ENCODE measurements at regions not wholly inside any gene's neighbourhood (a gene's known extent, or its start where the extent isn't known, plus 50 kb on each side); places are given as distances from the start of the nearest gene placed in this dataset.

DNA sequence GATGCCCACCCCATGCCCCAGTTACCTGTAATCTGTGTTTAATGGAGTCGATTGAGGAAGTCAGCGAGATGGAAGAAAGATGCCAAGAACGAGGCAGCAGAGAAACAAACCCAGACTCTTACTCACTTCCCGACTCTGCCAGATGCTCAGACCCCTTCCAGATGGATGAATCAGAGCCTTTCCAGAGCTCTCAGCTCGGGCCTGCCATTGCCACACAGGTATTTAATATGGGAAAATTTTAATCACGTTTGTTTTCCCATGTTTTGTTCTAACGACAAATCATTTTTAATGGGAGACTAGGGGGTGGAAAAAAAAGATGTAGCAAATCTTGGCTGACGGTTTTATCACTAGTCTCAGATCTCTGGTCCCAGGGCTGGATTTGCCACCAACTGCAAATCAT, 72.5 kb upstream of the SRRM4 start:
- TF ChIP-seq, protein P1, sequence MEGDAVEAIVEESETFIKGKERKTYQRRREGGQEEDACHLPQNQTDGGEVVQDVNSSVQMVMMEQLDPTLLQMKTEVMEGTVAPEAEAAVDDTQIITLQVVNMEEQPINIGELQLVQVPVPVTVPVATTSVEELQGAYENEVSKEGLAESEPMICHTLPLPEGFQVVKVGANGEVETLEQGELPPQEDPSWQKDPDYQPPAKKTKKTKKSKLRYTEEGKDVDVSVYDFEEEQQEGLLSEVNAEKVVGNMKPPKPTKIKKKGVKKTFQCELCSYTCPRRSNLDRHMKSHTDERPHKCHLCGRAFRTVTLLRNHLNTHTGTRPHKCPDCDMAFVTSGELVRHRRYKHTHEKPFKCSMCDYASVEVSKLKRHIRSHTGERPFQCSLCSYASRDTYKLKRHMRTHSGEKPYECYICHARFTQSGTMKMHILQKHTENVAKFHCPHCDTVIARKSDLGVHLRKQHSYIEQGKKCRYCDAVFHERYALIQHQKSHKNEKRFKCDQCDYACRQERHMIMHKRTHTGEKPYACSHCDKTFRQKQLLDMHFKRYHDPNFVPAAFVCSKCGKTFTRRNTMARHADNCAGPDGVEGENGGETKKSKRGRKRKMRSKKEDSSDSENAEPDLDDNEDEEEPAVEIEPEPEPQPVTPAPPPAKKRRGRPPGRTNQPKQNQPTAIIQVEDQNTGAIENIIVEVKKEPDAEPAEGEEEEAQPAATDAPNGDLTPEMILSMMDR (IDR thresholded peaks at IDR 0.05; ENCODE audit: low read depth, low read length) = no peak
- CTCF ChIA-PET = no interaction called here
- H3K4me3 ChIP-seq (ENCODE audit: low read depth, low read length) = no peak overlapping the region
- H3K27ac ChIP-seq (ENCODE audit: low read depth, low read length) = no peak overlapping the region
- peaks cover 28% of the 10 kb centered on the region for H3K9me3 ChIP-seq (ENCODE audit: control insufficient read depth, insufficient read depth, low read length)
- no peak for DNase-seq (ENCODE audit: low read depth, low spot score)
- H3K27me3 ChIP-seq (ENCODE audit: control insufficient read depth, insufficient read depth, low read length) = no peaks in the 10 kb centered on the region
- POLR2A ChIA-PET = no interaction called here

DNA sequence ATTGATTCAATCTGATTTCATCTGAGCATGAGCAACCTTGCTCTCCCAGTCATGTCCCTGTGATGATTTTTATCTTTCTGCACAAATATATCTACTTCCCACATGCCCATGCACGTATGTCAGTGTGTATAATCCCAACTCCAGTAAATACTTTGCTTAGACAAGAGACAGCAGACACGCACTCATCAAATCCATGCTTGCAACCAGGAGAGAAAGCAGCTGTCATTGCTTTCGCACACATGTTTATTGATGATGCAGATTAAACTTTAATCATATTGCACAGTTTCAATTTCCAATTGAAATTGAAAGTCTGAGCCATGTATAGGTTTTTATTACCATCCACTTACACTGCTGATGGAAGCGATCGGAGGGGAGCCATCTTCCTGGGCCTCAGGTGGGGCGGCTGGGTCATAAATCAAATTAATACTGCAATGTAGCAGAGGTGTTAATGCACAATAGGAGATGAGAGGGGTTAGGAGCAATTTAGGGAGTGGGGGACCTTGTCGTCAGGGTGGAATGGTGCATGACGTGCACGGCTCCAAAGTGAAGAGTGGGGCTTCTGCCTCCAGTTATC, 68.6 kb upstream of the SRRM4 start:
- Histone ChIP-seq H3K4me3 (ENCODE audit: low read depth, low read length) (no peak overlapping the region), H3K27ac (ENCODE audit: low read depth, low read length) (no peak overlapping the region), H3K9me3 (ENCODE audit: control insufficient read depth, insufficient read depth, low read length) (peaks cover 36% of the 10 kb centered on the region), H3K27me3 (ENCODE audit: control insufficient read depth, insufficient read depth, low read length) (no peaks in the 10 kb centered on the region)
- no peak for DNase-seq (ENCODE audit: low read depth, low spot score)
- ChIA-PET CTCF (no interaction called here), POLR2A (no interaction called here)
- TF ChIP-seq, protein P1 (IDR thresholded peaks at IDR 0.05; ENCODE audit: low read depth, low read length) = no peak

DNA sequence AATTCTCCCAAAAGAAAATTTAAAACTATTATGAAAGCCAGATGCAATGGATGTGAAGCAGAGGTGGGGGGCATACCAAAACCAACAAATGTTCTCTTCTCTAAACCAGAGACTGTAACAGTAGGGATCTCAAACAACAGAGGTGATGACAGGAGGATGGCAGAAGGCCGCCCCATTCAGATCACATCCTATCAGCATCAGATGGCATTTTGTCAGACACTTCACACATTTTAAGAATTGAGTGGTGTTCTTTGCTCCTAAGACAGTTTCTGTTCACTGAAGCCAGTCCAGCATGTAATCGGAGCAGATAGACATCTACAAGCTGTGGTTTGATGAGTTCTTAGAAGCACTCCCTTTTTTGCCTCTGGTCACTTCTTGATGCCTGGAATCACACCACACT, 59.6 kb upstream of the SRRM4 start:
- CTCF ChIA-PET = no interaction called here
- TF ChIP-seq, protein P1 (IDR thresholded peaks at IDR 0.05; ENCODE audit: low read depth, low read length) = no peak

DNA sequence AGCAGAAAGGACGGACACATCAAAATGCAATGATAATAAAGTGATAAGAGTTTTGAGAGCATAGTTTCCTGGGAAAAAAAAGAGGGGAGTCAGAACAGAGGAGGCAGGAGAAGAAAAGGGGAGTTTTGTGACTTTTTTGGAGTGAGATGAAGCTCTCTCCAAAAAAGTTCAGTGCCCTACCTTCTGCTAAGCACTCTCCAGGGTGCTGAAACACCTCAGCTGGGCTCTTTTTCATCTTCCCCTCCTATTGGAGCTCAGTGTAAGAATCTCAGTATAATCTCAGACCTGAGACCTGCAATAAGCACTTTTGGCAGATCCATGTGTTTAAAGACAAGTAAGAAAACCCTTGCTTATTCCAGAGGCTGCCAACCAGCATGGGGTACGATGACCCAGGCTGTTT, 58.9 kb upstream of the SRRM4 start:
- TF ChIP-seq, protein P1 (IDR thresholded peaks at IDR 0.05; ENCODE audit: low read depth, low read length) = no peak
- no peak for DNase-seq (ENCODE audit: low read depth, low spot score)
- Histone ChIP-seq H3K27me3 (ENCODE audit: control insufficient read depth, insufficient read depth, low read length) (no peaks in the 10 kb centered on the region), H3K4me3 (ENCODE audit: low read depth, low read length) (no peak overlapping the region), H3K9me3 (ENCODE audit: control insufficient read depth, insufficient read depth, low read length) (peaks cover 14% of the 10 kb centered on the region; the same call in 1 of the 2 replicates), H3K27ac (ENCODE audit: low read depth, low read length) (no peak overlapping the region)
- ChIA-PET CTCF (no interaction called here), POLR2A (no interaction called here)

More for the DNA sequence above, 59.6 kb upstream of the SRRM4 start:
- Histone ChIP-seq H3K9me3 (ENCODE audit: control insufficient read depth, insufficient read depth, low read length) (peaks cover 16% of the 10 kb centered on the region; the same call in 1 of the 2 replicates), H3K27me3 (ENCODE audit: control insufficient read depth, insufficient read depth, low read length) (no peaks in the 10 kb centered on the region), H3K27ac (ENCODE audit: low read depth, low read length) (no peak overlapping the region), H3K4me3 (ENCODE audit: low read depth, low read length) (no peak overlapping the region)
- no peak for DNase-seq (ENCODE audit: low read depth, low spot score)
- POLR2A ChIA-PET = no interaction called here

DNA sequence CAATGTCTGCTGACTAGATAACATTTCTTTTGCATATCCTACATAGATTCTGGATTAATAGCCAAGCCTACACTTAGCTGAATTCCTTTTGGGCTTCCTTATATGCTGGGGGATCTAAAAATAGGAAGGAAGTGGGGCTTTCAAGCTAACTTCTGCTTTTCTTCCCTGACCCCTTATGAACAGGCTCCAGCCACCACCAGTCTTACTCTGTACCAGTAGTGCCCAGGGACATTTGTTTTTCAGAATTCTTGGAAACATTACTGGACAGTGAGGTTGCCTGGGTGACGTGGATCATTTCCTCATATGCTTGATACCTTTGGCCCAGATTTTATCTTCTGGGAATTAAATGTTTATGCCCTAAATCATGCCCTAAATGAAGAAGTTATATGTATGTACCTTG, 55.9 kb upstream of the SRRM4 start:
- no peak for DNase-seq (ENCODE audit: low read depth, low spot score)
- ChIA-PET POLR2A (no interaction called here), CTCF (no interaction called here)
- peaks cover 17% of the 10 kb centered on the region; the same call in 1 of the 2 replicates for H3K9me3 ChIP-seq (ENCODE audit: control insufficient read depth, insufficient read depth, low read length)
- H3K4me3 ChIP-seq (ENCODE audit: low read depth, low read length) = no peak overlapping the region
- H3K27ac ChIP-seq (ENCODE audit: low read depth, low read length) = no peak overlapping the region
- TF ChIP-seq, protein P1 (IDR thresholded peaks at IDR 0.05; ENCODE audit: low read depth, low read length) = no peak
- H3K27me3 ChIP-seq (ENCODE audit: control insufficient read depth, insufficient read depth, low read length) = no peaks in the 10 kb centered on the region
